GM21390 (cell line): ENCODE measurements at regions not wholly inside any gene's neighbourhood (a gene's known extent, or its start where the extent isn't known, plus 50 kb on each side); places are given as distances from the start of the nearest gene placed in this dataset.
"Not testable (repeated sequence)": the region's sequence is repeated elsewhere in the genome, so short reads cannot be mapped to it uniquely, and the experiment has no call there.

Source experiments
- ATAC-seq: cut with Tn5 transposase; IDR thresholded peaks from one replicate; pipeline ENCODE4 v1.9.1; 2021; ENCODE audit not compliant: unreplicated experiment

DNA sequence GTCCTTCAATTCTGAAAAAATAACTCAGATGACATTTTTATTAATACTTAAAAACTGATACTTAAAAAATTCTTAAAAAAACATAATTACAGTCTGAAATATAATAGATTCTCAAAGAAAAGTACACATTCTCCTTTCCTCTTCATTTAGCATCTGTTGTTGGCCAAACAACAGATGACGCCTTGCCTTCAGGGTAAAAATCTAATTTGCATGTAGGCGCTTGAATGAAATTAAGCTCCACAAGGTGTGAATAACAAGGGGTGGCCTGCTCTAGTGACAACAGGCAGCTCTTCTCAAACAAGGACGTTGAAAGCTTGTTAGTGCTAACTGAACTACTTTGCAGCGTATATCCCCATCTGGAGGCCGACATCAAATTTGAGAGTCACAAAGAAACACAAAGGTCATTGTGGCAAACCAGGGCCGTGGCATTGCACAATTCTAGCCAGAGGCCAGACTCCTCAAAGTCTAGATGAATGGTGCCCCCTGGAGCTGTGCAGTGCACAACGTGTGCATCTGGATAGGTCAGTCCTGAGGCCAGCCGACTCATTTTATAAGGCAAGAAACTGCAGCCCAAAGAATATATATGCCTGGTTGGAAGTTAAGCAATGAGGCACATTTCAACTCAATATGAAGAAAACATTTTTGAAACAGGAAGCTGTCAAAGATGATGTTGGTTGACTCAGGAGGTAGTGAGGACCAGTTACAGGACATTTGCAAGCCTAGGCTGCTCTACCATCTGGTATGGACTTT is 459.2 kb upstream of the RUNX1 start:
- no peak for ATAC-seq

DNA sequence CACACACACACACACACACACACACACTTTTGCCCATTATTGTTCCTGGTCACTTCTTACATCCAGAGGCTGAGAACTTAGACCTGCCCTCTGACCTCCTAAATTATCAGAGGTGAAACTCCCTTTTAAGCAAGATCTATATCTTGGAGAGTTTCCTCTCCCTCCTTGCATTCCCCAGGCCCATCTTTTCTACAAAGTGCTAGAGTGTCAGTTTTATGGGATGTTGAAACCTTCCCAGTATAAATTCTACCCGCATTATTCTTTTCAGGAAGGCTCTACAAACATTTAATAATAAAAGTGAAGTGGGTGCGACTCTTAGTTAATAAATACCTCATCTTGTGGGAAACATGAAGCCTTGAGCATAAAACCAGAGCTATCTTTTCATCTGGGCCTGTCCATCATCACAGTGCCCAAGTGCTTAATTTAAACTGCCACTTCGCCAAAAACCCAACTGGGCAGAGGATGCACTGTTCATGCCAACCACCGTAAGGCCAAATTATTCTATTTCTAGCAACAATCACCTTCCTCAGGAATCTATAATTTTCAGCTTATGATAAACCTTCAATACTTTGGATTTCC is 458.2 kb upstream of the RUNX1 start:
- ATAC-seq = no peak

DNA sequence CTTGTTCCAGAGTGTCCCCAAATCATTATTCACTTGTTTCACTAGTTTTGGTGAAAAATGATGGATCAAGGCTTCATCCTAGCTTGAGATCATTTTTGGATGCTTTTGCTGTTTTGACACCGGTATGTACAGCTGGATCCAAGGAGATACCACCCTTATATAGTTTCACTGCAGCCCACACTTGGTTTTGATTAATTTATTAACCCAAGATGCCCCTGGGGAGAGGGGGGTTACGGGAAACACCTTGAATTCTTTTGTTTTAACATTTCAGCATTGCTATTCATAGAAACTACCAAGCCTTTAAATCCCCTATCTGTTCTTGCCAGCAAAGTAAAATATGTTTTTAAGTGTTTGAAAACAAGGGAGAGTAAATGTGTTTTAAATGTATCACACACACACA is 457.7 kb upstream of the RUNX1 start:
- ATAC-seq = no peak

DNA sequence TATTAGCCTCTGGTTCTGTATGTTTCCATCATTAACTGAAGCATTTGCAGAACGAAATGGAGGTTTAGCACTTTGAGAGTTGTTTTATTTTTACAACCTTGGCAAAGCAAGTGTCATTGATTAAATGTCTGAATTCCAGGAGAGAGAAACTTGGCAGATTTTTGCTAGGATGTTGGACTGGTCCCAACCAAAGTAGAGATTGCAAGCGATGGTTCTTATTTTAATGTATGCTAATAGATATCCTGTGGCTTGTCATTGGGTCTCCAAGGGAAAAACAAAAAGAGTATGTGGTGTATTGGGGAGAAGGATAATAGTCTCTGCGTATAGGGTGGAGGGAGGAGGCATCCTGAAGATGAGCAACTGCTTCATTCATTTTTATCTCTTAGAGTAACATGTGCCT is 457.2 kb upstream of the RUNX1 start:
- ATAC-seq = no peak

GRCh38 chr21:35504951-35505466 is 455.9 kb upstream of the RUNX1 start:
- ATAC-seq = no peak

GRCh38 chr21:35504277-35504676 is 455.2 kb upstream of the RUNX1 start:
- no peak for ATAC-seq

- no peak for ATAC-seq
Observed at GRCh38 chr21:35503671-35504070, 454.6 kb upstream of the RUNX1 start.

DNA sequence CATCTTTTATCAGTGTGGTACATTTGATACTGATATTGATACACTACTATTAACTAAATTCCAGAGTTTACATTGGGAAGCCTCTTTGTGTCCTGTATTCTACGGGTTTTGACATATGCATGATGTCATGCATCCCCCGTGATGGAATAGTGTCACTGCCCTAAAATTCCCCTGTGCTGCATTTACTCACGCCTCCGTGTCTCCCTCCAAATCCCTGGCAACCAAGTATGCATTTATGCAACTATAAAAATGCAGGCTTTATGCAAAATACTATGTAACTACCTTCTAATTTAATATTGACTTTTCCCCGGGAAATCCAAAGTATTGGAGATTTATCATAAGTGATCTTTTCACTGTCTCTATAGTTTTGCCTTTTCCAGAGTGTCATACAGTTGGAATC is 453.7 kb upstream of the RUNX1 start:
- no peak for ATAC-seq

DNA sequence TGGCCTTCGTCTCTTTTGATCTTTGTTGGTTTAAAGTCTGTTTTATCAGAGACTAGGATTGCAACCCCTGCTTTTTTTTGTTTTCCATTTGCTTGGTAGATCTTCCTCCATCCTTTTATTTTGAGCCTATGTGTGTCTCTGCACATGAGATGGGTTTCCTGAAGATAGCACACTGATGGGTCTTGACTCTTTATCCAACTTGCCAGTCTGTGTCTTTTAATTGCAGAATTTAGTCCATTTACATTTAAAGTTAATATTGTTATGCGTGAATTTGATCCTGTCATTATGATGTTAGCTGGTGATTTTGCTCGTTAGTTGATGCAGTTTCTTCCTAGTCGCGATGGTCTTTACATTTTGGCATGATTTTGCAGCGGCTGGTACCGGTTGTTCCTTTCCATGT is 448.4 kb upstream of the RUNX1 start:
- ATAC-seq = not testable (repeated sequence)

DNA sequence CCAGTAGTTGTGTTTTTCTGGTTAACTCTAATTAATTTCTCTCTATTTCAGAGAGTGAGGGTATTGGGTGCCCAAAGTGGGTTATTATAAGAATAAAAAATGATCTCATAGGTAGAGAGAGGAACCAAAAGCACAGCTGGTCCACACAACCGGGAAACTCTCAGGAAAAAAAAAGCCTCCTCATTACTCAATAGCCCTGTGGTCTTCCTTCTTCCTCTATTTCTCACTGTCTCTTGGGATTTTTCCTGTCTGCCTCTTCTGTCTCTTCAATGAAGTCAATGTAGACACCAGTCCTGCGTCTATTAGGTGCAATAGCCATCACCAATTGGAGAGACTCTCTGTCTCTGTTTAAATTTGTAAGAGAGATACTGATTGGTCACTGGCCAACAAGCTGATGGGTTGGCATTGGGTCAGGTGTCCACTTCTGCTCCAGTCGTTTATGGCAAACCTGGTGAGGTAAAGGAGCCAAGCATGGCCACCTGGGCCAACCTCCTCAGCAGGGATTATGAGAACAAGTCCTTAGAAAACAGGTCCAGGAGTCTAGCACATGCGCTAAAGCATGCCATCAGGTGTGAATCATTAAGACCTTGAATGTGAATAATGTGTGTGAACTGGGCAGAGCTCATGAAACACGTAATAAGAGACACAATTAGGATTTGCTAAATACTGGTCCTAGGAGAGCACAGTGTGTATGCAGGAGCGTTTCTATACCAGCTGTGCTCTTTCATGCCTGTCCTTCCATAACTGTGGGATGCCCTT is 443.0 kb upstream of the RUNX1 start:
- ATAC-seq = no peak

DNA sequence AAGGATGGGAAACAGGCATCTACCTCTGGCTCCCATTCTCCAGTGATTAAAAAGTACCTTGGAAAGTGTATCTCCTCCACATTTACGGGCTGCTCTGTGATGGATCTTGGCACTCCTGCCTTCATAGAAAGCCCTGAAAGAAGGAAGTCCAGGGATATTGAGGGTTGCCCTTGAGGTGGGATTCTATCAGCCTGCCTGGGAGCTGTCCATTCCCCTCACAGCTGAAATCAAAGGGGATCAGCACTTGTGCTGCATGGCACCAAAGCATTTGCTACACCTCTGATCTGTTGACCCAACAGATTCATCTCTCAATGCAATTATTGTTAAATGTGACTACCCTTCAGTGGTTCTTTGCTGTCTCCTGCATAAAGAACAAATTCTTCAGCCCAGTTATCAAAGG is 442.0 kb upstream of the RUNX1 start:
- no peak for ATAC-seq

GRCh38 chr21:35489389-35489980 is 440.4 kb upstream of the RUNX1 start:
- no peak for ATAC-seq

- no peak for ATAC-seq
Observed at GRCh38 chr21:35488946-35489345, 439.8 kb upstream of the RUNX1 start.

DNA sequence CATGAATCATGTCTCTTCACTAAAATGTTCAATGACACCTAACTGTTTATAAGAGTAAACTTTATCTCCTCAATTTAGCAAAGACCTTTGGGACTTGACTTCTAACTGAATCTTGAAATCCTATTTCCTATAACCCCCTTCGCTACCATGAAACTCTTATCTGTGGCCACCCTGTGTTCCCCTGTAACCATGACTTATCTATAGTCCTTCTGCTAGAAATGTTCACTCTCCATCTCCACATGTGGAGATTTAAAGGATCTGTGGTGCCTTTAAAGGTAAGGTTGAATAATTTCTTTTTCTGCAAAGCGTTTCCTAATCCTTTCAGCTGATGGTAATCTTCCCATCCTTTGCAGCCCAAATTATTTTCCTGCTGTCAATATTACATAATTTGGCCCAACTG is 436.3 kb upstream of the RUNX1 start:
- ATAC-seq = no peak

DNA sequence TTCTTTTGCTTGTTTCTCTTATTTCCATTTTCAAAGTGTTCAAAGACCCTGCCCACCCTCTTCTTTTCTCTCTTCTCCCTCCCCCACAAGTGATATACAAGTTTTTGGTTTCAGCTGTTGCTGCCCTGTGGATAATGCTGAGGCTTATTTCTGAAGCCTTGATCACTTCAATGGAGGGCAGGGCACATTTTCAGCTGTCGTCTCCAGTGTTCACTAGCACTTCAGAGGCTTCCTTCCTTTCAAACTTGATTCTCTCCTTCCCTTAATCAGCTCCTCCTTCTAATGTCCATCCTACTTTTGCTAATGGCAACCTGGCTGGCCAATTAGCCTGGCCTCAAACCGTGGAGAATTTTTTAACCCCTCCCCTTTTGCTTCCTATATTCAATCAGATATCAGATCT is 435.7 kb upstream of the RUNX1 start:
- no peak for ATAC-seq

DNA sequence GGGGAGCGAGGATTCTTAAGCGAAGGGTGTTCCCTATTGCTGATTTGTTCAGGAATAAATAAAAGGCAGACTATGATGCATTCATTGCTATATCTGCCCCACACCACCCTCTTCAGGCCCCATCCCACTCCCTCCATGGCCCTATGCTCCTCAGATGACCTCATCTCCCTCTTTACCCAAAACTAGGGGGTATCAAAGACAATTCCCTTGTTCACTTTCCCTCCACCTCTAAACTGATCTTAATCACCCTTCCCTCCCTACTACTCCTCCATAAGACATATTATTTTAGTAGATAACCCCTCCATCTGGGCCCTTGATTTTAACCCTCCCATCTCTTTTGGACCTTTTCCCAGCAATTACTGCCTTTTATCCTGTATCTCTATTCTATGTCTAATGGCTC is 434.9 kb upstream of the RUNX1 start:
- no peak for ATAC-seq

DNA sequence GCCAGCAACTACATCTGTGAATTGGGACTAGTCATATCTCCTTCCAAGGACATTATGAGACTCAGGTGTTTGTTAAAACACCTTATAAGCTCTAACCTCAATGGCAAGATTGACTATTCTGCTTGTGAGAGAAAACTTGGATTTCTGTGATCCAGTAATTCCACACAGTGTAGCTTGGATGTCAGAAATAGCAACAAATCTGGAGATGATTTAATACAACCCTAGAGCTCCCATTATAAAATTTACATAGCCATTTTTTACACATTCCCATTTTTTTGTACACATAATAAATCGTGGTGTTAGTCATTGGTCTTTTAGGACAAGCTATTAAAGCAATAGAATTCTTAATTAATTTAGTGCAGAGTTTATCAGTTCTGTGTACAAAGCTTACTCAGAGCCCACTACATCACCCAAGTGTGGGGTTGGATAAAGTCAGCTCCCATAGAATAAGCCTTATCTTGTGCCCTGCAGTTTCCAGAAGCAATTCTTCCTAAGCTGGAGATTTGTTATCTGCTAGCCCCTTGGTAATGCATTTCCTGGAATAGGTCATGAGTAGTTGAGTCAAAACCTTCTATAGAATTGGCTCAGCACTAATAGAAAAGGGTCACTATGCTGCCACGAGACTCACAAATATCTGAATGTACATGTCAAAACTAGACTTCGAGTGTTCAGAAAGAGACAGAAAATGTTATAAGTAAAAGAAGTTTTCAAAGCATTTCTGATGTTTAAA is 434.0 kb upstream of the RUNX1 start:
- ATAC-seq = no peak

DNA sequence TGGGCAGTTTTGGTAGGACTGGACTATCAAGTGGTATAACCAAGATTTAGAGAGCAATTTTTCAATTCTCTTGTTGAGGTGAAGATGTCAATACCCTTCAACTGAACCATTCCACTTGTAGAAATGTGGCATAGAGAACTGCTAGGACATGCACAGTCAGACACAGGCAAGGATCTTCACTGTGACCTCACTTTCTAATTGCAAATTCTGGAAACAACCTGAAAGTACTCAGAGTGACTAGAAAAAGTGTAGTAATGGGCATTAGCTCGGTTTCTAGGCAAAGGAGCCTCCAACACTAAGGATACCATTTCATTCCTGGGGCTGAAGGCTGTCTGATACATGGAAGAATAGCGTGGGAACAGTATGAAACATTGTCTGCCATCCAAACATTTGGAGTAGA is 433.0 kb upstream of the RUNX1 start:
- no peak for ATAC-seq

DNA sequence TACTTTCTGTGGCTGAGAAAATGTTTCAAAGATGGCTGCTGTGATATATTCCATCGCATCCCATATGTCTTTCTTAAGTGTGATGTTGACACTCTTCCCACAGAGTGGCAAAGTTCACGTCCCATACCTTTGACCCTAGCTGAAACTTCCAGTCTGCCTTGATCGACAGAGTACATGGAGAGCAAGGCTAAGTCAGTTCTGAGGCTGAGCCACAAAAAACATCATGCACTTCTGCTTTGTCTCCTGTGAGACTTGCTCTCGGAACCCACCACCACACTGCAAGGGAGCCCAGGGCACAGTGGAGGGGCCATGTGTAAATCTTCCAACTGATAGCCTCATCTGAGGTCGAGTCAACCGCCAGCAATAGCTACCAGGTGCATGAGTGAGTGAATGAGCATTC is 431.9 kb upstream of the RUNX1 start:
- ATAC-seq = no peak

GRCh38 chr21:35479529-35479928 is 430.4 kb upstream of the RUNX1 start:
- ATAC-seq = no peak

- ATAC-seq = no peak
Observed at GRCh38 chr21:35479065-35479448, 430.0 kb upstream of the RUNX1 start.
